OCI-LY3 (cell line): ENCODE measurements at regions not wholly inside any gene's neighbourhood (a gene's known extent, or its start where the extent isn't known, plus 50 kb on each side); places are given as distances from the start of the nearest gene placed in this dataset.

Experiments used
- EZH2phosphoT487 ChIP-seq: fragments of 200-600 bp; shearing (Covaris generic); IDR thresholded peaks from 2 replicates; pipeline ENCODE4 v1.6.1; 2018; ENCODE audit warnings: antibody characterized with exemption, mixed run types, low read depth
- TF ChIP-seq, protein P1 (sequence below): fragments of 200-600, 300-600 bp; sonication (generic); IDR thresholded peaks from 2 replicates; pipeline ENCODE4 v1.5.1; 2014; ENCODE audit warnings: antibody characterized with exemption, low read length, low read depth

DNA sequence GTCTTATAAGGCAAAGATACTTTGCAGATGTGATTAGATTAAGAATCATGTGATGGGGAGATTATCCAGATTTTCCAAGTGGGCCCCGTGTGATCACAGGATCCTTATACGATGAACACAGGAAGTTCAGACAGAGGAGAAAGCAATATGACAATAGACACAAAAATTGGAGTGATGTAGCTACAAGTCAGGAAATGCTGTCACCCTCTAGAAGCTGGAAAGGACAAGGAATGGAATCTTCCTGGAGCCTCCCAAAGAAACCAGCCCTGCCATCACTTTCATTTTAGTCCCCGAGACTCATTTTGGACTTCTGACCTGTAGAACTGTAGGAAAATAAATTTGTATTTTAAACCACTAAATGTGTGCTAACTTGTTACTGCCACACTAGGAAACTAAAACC, 61.9 kb upstream of the C1orf21 start:
- TF ChIP-seq, protein P1, sequence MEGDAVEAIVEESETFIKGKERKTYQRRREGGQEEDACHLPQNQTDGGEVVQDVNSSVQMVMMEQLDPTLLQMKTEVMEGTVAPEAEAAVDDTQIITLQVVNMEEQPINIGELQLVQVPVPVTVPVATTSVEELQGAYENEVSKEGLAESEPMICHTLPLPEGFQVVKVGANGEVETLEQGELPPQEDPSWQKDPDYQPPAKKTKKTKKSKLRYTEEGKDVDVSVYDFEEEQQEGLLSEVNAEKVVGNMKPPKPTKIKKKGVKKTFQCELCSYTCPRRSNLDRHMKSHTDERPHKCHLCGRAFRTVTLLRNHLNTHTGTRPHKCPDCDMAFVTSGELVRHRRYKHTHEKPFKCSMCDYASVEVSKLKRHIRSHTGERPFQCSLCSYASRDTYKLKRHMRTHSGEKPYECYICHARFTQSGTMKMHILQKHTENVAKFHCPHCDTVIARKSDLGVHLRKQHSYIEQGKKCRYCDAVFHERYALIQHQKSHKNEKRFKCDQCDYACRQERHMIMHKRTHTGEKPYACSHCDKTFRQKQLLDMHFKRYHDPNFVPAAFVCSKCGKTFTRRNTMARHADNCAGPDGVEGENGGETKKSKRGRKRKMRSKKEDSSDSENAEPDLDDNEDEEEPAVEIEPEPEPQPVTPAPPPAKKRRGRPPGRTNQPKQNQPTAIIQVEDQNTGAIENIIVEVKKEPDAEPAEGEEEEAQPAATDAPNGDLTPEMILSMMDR, result no peak
- TF ChIP-seq EZH2phosphoT487, result no peak
